NCI-H524 (cell line): ENCODE measurements at regions not wholly inside any gene's neighbourhood (a gene's known extent, or its start where the extent isn't known, plus 50 kb on each side); places are given as distances from the start of the nearest gene placed in this dataset.

Experiments used
- DNase-seq, 2 experiments: peaks; one replicate each; lab custom pipeline; 2025; lab: John Stamatoyannopoulos, UW

DNA sequence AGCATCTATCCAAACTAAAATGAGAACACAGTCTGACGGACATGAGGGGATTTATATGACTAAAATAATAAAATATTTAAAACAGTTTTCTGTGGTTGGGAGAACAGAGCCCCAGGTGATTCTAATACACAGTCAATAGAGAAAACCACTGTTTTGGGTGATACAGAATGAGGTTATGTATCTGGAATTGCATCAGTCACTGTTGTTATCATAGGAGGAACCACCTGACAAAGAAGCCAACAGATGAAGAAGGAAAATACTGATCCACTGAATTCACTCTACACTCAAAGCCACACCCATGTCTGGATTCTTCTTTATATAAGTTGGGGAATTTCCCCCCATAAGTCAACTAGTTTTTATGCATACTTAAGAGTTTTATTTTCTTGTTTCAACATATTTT lies 799.0 kb downstream of the TLR4 start:
- DNase-seq = no peak

DNA sequence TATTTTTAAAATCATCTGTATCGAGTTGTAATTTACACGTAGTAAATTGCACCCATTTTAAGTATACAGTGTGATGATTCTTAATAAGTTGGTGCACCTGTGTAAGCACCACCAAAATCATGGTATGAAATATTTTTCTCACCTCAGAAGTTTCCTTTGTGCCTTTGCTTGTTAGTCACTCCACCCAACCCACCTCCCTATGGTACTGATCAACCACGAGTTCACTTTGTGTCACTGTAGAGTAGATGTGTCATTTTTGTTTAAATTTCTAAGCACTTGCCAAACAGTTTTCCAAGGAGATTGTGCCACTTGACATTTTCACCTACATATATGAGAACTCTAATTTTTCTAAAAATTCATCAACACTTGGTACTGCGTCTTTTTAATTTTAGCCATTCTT lies 806.5 kb downstream of the TLR4 start:
- no peak for DNase-seq

DNA sequence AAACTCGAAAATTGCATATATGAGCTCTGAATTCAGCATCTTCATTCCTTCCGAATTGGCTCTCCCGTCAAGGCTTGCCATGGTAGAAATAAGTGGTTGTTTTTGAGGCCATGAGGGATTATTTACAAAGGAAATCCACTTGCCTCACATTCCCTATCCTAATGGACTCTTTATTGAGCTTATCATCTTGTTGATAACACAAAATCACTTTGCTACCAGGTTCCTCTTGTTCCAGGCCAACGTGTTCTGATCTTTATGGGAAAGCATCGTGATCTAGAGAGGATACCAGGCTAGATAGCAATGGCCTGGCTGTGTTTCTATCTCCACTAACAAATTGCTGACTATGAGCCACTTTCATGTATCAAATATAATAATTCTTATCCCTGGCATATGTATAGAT lies 811.7 kb downstream of the TLR4 start:
- no peak for DNase-seq

GRCh38 chr9:118521261-118521660 lies 817.1 kb downstream of the TLR4 start:
- DNase-seq = no peak

- DNase-seq = peak; percentile 23 to 63
These were observed 818.2 kb downstream of the TLR4 start for GRCh38 chr9:118522093-118523028.

DNA sequence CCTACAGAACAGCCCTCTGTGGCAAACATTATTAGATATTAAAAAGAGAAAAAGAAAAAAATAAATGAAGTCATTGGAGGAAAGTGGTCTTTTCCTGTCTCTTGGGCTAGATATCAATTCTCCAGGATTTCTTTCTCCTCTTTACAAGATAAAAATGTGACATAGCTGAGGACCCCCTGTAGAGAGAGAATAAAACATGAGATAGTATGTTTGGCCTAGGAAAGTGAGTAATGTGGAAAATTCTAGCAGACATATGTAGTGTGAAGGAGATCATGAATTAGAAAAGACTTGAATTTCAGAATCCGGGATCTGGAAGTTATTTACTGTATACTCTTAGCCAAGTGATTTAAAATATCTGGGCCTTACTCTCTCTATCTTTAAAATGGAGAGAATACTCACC lies 823.1 kb downstream of the TLR4 start:
- no peak for DNase-seq

DNA sequence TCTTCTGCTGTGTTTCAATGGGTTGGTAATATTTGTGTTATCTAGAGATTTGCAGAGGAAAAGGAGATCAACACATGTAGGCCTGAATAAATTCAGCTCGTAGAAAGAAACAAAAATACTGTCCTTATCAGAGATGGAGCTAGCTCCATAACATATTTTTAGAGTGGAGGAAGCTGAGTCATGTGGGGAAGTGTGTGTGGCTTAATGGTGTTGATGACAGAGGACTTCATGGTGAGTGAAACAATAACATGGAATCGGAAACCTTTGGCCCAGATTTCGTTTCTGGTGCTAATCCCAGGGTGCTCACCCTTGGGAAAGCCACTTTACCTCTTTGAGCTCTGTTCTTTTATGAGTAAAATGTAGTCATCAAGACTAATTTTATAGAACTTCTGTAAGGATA lies 825.0 kb downstream of the TLR4 start:
- no peak for DNase-seq

- no peak for DNase-seq
These were observed 825.5 kb downstream of the TLR4 start for GRCh38 chr9:118529624-118530214.

DNA sequence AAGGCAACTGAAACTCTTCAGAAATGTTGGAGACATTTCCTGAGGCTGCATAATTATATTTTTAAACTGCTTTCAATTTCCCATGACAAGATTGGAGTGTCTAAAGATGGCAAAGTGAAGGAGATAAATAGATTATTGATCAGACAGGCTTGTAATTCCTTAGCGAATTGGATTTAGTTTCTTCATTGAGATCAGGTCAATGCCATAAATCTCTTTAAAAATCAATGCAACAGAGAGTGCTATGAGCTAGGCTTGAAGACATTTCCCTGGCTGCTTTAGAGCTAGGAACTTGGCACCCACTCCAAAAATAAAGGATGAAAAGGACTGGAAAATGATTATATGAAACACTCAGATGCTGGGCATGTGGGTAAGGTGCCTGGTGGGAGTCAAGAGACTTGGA lies 828.4 kb downstream of the TLR4 start:
- DNase-seq = no peak

DNA sequence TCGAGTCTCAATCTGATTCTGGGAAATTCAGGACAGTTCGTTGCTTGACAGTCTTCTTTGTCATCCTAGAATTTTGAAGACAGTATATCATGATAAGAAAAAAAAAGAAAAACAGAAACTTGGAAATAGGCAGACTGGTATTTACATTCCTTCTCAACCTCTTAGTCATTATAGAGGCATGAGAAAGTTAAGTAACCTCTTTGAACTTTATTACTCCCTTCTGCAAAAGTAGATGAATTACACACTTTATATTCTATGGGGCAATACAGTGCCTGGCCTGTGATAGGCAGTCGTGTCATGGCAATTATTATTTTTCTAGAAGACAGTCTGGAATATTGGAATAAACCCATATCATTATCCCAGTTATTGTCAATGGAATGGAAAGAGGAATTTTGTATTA lies 828.9 kb downstream of the TLR4 start:
- DNase-seq = no peak

GRCh38 chr9:118533850-118534249 lies 829.6 kb downstream of the TLR4 start:
- no peak for DNase-seq

GRCh38 chr9:118536153-118536552 lies 832.0 kb downstream of the TLR4 start:
- no peak for DNase-seq

DNA sequence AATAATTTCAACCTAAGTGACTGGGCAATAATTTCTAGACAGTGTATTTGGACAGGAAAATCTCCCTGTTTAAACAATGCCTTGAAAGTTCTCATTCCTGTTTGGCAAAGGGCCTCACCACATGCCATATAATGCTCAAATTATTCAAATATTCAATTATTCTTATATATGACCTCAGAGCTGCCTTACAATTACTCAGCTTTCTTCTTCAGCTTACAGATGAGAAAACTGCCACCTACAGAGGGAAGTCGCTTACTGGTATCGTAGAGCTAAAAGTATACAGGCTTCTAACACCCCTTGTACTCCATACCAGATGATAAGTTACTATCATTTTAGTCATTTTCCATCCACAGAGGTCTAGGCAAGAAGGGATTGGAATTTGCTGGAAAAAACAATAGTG lies 830.3 kb downstream of the BRINP1 start:
- DNase-seq = no peak

- DNase-seq = no peak
These were observed 815.8 kb downstream of the BRINP1 start for GRCh38 chr9:118553465-118553864.

- no peak for DNase-seq
These were observed 814.2 kb downstream of the BRINP1 start for GRCh38 chr9:118554987-118555386.

DNA sequence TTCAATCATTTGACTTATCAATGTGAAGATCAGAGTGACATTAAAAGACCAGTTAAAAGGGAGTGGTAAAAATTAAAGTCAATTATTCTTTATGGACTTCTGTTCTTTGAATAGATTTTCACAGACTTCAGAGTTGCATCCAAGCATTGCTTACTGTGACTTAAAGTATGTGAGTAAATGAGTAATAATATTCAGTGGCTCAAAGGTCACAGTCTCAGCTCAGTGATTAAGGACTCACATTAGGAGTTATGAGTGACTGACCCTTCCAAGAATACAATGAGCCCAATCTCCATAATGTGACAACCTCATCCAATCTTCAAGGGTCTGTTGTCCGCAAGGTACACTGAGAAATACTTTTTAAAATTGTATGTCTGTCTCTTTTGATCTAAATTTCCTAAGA lies 811.2 kb downstream of the BRINP1 start:
- DNase-seq = no peak

GRCh38 chr9:118558891-118559290 lies 810.3 kb downstream of the BRINP1 start:
- DNase-seq = no peak

DNA sequence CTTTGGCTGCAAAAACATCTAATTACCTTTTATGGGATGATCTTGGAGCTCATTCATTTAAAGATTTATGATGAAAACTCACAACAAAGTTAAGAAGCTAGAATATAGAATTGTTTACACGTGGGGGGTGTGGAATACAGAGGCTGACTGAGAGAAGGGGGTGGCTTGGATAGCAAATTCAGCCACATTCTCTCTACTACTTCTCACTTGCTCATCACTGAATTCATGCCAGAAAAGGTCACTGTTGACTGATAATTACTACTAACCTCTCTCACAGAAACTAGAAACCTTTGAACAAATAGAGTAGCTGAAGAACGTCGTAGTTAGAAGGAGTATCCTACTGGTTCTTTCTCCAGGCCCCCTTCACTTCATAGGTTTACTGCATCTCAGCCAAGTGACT lies 808.2 kb downstream of the BRINP1 start:
- no peak for DNase-seq

GRCh38 chr9:118563677-118564076 lies 805.6 kb downstream of the BRINP1 start:
- DNase-seq = no peak

DNA sequence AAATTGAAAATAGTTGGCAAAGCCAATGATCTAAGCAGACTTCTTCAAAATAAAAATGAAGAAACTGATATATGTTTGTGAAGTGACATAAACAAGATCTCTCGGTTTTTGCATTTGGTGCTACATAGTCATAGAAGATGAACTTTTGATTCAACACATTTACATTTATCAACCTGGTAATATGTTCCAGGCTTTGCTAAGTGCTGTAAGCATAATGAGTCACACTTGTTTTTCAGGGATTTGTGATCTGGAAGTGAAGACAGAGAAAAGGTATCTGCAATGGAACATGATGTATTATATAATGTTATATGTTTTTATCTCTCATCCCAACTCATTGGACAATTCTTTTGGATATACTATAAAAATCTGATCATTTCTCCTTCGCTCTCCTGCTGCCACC lies 801.4 kb downstream of the BRINP1 start:
- DNase-seq = no peak

DNA sequence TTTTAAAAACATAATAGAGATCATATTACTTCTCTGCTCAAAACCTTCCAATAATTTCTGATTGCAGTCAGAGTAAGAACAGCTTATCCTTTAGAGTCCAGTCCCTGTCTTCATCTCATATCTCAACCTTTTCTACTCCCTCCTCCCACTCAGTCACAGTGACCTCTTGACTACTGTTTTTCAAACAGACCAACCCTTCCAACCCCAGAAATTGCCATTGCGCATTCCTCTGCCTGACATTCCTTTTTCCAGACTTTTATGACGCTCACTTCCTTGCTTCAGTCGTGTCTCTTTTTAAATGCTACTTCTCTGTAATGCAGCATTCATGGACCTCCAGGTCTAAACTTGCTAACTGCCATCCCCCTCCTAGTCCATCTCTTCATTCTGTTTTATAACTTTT lies 800.5 kb downstream of the BRINP1 start:
- DNase-seq = no peak

DNA sequence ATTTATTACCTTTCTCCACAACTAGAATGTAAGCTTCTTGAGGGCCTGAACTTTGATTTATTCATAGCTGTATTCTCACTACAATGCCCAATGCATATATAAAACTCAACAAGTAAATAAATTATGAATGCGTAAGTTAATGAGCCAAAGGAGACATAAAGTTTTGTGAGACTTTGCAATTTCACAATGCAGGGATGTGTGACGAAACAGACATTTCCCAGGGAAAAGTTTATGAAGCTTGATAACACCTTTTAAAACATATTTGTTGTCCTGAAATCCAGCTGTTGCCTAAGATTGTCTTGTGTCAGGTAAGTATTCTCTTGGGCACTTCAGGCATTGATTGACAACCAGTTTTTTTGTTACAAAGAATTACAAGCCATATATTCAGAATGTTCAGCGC lies 800.1 kb downstream of the BRINP1 start:
- DNase-seq = no peak

GRCh38 chr9:118570066-118570465 lies 799.2 kb downstream of the BRINP1 start:
- DNase-seq = no peak
